Ascending aorta (tissue), 2 donors: ENCODE measurements at regions not wholly inside any gene's neighbourhood (a gene's known extent, or its start where the extent isn't known, plus 50 kb on each side); places are given as distances from the start of the nearest gene placed in this dataset.

Experiments
- DNase-seq, 2 donors: peaks; one replicate each; pipeline ENCODE4 v3.0.0-alpha.2; 2019; ENCODE audit warnings: low spot score in 2 of 2
- H3K27ac ChIP-seq, 2 donors: fragments of 200-600 bp; sonication (generic); one replicate each; pipeline ENCODE4 v1.5.1; 2016 to 2017; ENCODE audit warnings: mild to moderate bottlenecking in 1 of 2
- H3K27me3 ChIP-seq: fragments of 200-600 bp; sonication (generic); one replicate; pipeline ENCODE4 v1.5.1; 2017
- H3K36me3 ChIP-seq, 2 donors: fragments of 200-600 bp; sonication (generic); one replicate each; pipeline ENCODE4 v1.5.1; 2016
- H3K4me1 ChIP-seq, 2 donors: fragments of 200-600 bp; sonication (generic); one replicate each; pipeline ENCODE4 v1.5.1; 2016 to 2017; ENCODE audit warnings: mild to moderate bottlenecking in 1 of 2
- H3K4me3 ChIP-seq, 2 donors: fragments of 200-600 bp; sonication (generic); one replicate each; pipeline ENCODE4 v1.5.1; 2016 to 2017; ENCODE audit warnings: mild to moderate bottlenecking in 1 of 2
- H3K9me3 ChIP-seq, 2 donors: fragments of 200-600 bp; sonication (generic); one replicate each; pipeline ENCODE4 v1.5.1; 2016
- CTCF ChIP-seq, 3 experiments: fragments of 200-600 bp in 2 of 3; fragments of 450-650 bp in 1 of 3; sonication (generic) in 2 of 3; IDR thresholded peaks; one replicate each; pipeline ENCODE4 v1.5.1; 2016 to 2019; ENCODE audit warnings: antibody characterized with exemption in 3 of 3, mild to moderate bottlenecking in 1 of 3, moderate library complexity in 1 of 3
- intact Hi-C: fragments of 100-400 bp; cut with DNase I; formaldehyde crosslinking; loops from one replicate; pipeline ENCODE4 v1.15.1; 2023

GRCh38 chr11:115036406-115037180 is 358.3 kb downstream of the NXPE2 start:
- Histone ChIP-seq H3K4me1 (no peaks in the 10 kb centered on the region), H3K27me3 (no peaks in the 10 kb centered on the region), H3K36me3 (no peaks in the 10 kb centered on the region), H3K9me3 (no peaks in the 10 kb centered on the region), H3K4me3 (no peak overlapping the region), H3K27ac (no peak overlapping the region)
- DNase-seq = no peak
- no peak for TF ChIP-seq CTCF (IDR thresholded peaks at IDR 0.05)
- intact Hi-C loops = no loop called here

GRCh38 chr11:115042002-115042401 is 363.7 kb downstream of the NXPE2 start:
- Histone ChIP-seq H3K36me3 (no peaks in the 10 kb centered on the region), H3K4me1 (no peaks in the 10 kb centered on the region), H3K9me3 (no peaks in the 10 kb centered on the region), H3K27ac (no peak overlapping the region), H3K4me3 (no peak overlapping the region), H3K27me3 (no peaks in the 10 kb centered on the region)
- no peak for TF ChIP-seq CTCF (IDR thresholded peaks at IDR 0.05)
- intact Hi-C loops = no loop called here
- DNase-seq = no peak

- no peak overlapping the region for H3K4me3 ChIP-seq
- H3K4me1 ChIP-seq = no peaks in the 10 kb centered on the region
- H3K9me3 ChIP-seq = no peaks in the 10 kb centered on the region
- no peak for TF ChIP-seq CTCF (IDR thresholded peaks at IDR 0.05)
- no peaks in the 10 kb centered on the region for H3K27me3 ChIP-seq
- H3K27ac ChIP-seq = no peak overlapping the region
- H3K36me3 ChIP-seq = no peaks in the 10 kb centered on the region
- intact Hi-C loops = no loop called here
- no peak for DNase-seq
Observed at GRCh38 chr11:115047631-115048030, 369.3 kb downstream of the NXPE2 start.

- Histone ChIP-seq H3K4me3 (no peak overlapping the region), H3K4me1 (no peaks in the 10 kb centered on the region), H3K27ac (no peak overlapping the region), H3K36me3 (no peaks in the 10 kb centered on the region), H3K27me3 (no peaks in the 10 kb centered on the region), H3K9me3 (no peaks in the 10 kb centered on the region)
- TF ChIP-seq CTCF (IDR thresholded peaks at IDR 0.05) = no peak
- no peak for DNase-seq
- intact Hi-C loops = no loop called here
Observed at GRCh38 chr11:115049796-115050195, 371.5 kb downstream of the NXPE2 start.

GRCh38 chr11:115050756-115051155 is 372.4 kb downstream of the NXPE2 start:
- intact Hi-C loops = no loop called here
- H3K4me3 ChIP-seq = no peak overlapping the region
- no peaks in the 10 kb centered on the region for H3K36me3 ChIP-seq
- no peak overlapping the region for H3K27ac ChIP-seq
- DNase-seq = no peak
- no peaks in the 10 kb centered on the region for H3K4me1 ChIP-seq
- H3K27me3 ChIP-seq = no peaks in the 10 kb centered on the region
- no peak for TF ChIP-seq CTCF (IDR thresholded peaks at IDR 0.05)
- no peaks in the 10 kb centered on the region for H3K9me3 ChIP-seq
